ENCODE measurements at regions not wholly inside any gene's neighbourhood (a gene's known extent, or its start where the extent isn't known, plus 50 kb on each side); places are given as distances from the start of the nearest gene placed in this dataset.

DNA sequence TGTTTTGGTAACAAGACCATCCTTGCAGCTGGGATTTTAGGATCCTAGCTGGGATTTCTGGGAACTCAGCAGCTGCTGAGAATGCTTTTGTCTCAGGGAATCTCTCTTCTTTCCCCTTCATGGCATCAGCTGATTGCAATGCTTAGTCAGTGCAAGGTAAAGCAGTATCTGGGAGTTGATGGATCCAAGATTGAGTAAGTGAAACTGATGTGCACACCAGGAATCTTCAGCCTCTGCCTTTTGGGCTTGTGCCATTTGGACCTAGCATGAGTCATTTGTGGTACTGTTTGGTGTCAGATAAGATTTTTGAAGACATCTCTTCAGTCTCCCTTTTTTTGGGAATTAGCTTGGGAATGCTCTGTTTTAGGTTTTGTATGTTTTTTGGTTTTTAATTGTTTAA lies 363.3 kb upstream of the TFPI start:
- H3K4me3 ChIP-seq (ENCODE audit: low read depth, low read length) = no peak overlapping the region
- no peak for DNase-seq (ENCODE audit: low read depth)
- TF ChIP-seq, protein P1, sequence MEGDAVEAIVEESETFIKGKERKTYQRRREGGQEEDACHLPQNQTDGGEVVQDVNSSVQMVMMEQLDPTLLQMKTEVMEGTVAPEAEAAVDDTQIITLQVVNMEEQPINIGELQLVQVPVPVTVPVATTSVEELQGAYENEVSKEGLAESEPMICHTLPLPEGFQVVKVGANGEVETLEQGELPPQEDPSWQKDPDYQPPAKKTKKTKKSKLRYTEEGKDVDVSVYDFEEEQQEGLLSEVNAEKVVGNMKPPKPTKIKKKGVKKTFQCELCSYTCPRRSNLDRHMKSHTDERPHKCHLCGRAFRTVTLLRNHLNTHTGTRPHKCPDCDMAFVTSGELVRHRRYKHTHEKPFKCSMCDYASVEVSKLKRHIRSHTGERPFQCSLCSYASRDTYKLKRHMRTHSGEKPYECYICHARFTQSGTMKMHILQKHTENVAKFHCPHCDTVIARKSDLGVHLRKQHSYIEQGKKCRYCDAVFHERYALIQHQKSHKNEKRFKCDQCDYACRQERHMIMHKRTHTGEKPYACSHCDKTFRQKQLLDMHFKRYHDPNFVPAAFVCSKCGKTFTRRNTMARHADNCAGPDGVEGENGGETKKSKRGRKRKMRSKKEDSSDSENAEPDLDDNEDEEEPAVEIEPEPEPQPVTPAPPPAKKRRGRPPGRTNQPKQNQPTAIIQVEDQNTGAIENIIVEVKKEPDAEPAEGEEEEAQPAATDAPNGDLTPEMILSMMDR (IDR thresholded peaks at IDR 0.05; ENCODE audit: insufficient read depth, low read depth, low read length, missing control alignments) = no peak

DNA sequence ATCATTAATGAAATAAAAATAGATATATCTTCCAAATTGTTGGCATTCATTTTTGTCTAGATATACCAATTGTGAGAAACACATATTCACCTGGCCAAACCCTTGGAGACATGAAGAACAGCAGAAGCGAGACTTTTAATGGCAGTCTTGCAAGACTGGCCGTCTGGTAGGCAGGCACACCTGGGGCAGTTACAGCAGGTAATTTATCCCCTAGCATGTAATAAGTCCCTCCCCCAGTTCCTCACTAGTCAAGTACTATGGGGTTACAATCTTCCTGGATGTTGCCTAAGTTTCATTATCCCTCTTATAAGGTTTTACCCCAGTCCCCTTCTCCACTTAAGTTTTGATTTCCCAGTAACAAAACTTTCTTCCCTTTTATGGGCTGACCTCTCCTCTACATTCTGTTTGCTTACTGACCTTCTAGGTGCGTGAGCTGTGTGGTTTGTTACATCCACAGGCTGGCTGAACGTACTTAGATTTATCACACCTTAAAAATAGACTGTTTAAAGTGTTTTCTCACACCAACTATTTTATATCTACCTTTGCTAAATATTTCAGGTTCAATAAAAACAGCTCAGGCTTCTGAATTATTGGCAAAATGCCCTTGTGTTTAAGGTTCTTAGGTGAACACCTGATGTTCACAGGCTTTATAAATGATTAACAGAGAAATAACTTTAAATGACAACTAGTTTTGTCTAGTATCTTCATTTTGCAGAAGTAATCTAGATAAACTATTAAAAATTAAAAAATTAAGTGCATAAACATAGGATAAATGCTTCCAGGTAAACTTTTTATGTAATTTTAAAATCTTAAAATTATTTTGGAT lies 365.0 kb upstream of the TFPI start:
- TF ChIP-seq, protein P1 (IDR thresholded peaks at IDR 0.05; ENCODE audit: insufficient read depth, low read depth, low read length, missing control alignments) = no peak
- H3K4me3 ChIP-seq (ENCODE audit: low read depth, low read length) = no peak overlapping the region
- DNase-seq (ENCODE audit: low read depth) = no peak

DNA sequence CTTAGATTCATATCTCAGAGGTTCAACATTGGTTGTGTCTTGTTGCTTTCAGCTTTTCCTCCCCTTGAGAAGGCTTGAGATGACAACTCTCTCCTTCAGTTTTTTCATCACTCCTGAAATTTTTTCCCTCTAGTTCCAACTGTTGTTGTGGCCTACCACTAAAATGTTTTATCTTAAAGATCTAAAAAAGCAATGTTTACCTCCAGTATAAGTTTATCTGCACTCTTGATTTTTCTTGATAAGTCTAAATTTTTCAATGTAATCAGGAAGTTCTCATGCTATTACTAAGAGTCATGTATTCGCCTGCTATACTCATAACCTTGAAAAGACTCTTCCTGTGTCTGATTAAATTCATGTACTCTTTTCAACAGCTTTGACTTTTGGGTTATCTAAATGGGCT lies 366.3 kb upstream of the TFPI start:
- H3K4me3 ChIP-seq (ENCODE audit: low read depth, low read length) = no peak overlapping the region
- no peak for DNase-seq (ENCODE audit: low read depth)
- TF ChIP-seq, protein P1 (IDR thresholded peaks at IDR 0.05; ENCODE audit: insufficient read depth, low read depth, low read length, missing control alignments) = no peak

DNA sequence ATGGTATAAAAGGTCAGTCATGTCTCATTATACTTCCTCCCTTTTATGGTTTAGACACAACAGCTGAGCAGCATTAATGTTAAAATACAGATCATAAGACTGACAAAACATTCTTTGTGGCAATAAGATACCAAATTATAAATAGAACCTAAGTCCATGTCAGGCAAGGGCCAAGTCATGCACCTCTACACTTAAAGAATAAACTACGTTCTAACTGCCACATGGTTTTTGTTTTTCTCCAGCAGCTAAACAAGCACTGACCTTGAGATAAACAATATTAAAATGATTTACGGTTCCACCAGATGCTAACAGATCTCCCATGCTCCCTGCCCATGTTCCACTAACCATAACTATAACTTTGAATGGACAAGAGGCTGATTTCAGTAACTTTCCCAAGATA lies 368.6 kb upstream of the TFPI start:
- no peak overlapping the region for H3K4me3 ChIP-seq (ENCODE audit: low read depth, low read length)
- DNase-seq (ENCODE audit: low read depth) = no peak
- TF ChIP-seq, protein P1 (IDR thresholded peaks at IDR 0.05; ENCODE audit: insufficient read depth, low read depth, low read length, missing control alignments) = no peak

DNA sequence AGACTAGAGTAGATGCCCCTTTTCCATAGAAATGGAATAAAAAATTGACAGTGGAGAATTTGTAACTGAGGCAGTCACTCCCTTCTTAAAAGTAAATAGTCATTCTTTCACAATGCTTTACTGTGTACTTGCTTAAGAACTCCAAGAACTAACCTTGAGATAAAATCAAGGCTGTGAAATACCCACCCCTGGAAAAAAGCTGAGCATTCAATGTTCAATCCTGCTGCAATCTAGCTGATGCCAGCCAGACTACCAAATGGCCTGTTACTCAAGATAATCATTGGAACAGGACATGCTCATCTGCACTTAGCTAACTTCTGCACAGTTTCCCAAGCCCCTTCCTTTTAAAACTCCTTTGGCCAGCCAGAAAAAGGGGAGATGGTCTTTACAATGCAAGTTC lies 367.4 kb upstream of the GULP1 start:
- TF ChIP-seq, protein P1 (IDR thresholded peaks at IDR 0.05; ENCODE audit: insufficient read depth, low read depth, low read length, missing control alignments) = no peak
- DNase-seq (ENCODE audit: low read depth) = no peak
- no peak overlapping the region for H3K4me3 ChIP-seq (ENCODE audit: low read depth, low read length)

DNA sequence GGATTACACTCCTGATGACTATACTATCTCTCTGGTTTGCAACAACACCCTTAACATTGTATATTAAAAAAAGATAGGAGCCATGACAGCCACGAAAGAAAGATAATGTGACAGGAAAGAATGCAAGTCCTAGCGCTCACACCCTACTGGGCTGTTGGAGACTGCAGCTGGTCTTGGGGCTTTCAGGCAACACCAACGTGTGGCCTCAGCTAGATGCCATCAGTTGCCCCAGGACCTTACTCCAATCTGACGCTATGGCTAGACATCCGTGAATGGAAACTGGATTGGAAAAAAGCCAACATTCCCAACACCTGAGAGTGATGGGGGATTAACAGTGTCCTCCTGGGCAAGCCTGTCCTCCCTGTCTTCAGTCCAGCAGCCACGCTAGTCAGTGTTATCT lies 357.4 kb upstream of the GULP1 start:
- TF ChIP-seq, protein P1 (IDR thresholded peaks at IDR 0.05; ENCODE audit: insufficient read depth, low read depth, low read length, missing control alignments) = no peak
- no peak for DNase-seq (ENCODE audit: low read depth)
- H3K4me3 ChIP-seq (ENCODE audit: low read depth, low read length) = no peak overlapping the region

DNA sequence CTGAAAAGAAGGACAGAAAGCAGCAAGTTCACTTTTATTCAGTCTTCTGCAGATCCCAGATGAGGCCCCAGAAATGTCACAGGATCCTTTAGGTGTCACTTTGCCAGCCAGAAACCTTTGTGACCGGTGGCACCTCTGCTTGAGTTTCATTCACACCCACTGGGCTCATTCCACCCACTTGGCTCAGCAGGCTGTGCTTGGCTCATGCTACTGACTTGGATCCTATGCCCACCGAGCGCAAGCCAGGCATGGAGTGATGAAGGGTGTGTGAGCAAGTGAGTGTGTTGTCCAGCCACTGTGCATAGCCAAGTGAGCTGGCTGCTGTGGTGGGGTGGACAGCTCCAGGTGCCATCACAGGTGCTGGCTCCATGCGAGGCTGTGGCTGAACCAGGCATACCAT lies 357.0 kb upstream of the GULP1 start:
- no peak for DNase-seq (ENCODE audit: low read depth)
- H3K4me3 ChIP-seq (ENCODE audit: low read depth, low read length) = no peak overlapping the region
- TF ChIP-seq, protein P1 (IDR thresholded peaks at IDR 0.05; ENCODE audit: insufficient read depth, low read depth, low read length, missing control alignments) = no peak

Measured in GM12865 (cell line).